Nucleus accumbens (tissue), 56 donors: ENCODE measurements at regions not wholly inside any gene's neighbourhood (a gene's known extent, or its start where the extent isn't known, plus 50 kb on each side); places are given as distances from the start of the nearest gene placed in this dataset.
"Not testable (repeated sequence)": the region's sequence is repeated elsewhere in the genome, so short reads cannot be mapped to it uniquely, and the experiment has no call there.

Source experiments
- DNase-seq, 56 donors: peaks; one replicate each; lab custom pipeline; 2025; lab: John Stamatoyannopoulos, UW

DNA sequence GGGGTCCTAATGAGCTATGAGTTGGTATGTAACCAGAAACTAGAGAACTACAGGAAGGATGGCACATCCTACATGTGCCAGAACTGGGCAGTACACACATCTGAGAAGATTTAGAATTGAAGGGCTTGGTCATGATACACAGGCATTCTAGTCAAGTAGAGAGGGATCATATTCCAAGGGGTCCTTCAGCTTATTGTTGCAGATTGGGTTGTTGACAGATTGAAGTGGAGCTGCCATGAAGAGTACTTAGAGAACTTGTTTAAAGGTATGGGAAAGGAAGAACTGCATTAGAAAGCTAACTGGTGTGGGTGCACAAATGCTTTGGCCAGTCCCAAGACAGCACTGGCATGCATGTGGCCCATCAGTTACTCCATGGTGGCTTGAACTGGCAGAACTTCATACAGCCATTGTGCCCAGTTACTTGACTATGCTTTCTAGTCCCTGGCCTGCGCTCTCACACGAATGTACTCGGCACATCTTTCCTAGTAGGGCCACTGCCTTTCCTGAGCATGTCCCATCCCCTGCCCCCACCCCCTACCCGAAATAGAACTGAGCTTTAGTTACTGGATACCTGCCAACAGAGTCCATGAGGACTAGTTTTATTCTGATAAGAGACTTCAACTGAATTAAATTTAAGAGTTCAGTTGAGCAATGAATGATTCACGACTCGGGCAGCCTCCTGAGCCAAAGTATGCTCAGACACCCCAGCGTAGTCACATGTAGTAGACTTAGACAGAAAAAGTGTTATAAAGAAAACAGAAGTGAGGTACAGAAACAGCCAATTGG, 64.0 kb downstream of the CCNG2 start:
- DNase-seq, result no peak

GRCh38 chr4:77225022-77225421, 68.0 kb downstream of the CCNG2 start:
- no peak for DNase-seq

DNA sequence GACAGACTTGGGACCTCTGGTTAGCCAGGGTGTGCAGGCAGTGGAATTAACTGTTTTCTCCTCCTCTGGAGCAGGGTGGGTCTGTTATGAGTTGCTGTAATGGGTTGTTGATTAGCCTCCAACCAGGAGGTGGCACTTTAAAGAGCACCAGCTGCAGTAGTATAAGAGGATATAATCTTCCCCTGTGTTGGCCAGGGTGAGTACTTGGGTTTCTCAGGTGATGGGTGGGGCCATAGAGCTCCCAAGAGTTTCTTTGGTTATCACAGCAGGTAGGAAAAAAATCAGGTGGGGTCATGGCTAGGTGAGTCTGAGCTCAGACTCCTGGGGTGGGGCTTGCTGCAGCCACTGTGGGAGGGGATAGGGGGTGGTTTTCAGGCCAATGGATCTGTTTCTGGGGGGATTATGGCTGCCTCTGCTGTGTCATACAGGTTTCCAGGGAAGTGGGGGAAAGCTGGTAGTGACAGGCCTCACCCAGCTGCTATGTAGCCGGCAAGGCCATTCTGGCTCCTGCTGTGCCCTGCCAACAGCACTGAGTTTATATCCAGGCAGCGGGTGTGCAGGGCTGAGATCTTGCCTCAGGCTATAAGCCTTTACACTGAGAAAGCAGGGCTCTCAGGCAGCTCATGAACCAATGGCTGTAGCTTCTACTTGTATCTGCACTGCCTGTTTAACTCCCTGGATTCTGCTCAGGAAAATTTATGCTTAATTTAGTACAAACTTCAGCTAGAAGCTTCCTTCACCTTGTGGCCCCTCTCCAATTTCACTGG, 70.1 kb downstream of the CCNG2 start:
- DNase-seq, result no peak

GRCh38 chr4:77229433-77229832, 72.4 kb downstream of the CCNG2 start:
- no peak for DNase-seq

DNA sequence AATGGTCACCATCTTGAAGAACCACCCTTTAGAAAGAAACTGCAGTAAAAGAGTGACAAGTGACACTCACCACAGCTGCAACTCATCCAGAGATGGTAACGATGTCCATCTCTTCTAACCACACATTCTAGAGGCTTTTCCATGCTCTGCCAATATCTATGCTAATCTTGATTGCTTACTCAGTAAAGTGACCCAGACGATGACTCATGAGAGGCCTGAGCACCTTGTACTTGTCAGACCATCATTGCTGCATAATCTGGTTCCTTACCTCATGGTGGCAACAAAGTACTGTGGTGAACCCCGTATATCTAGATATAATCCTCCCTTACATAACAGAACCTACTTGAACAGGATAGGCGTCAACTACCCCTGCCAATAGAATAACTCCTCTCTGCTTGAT, 75.6 kb downstream of the CCNG2 start:
- DNase-seq, result no peak

DNA sequence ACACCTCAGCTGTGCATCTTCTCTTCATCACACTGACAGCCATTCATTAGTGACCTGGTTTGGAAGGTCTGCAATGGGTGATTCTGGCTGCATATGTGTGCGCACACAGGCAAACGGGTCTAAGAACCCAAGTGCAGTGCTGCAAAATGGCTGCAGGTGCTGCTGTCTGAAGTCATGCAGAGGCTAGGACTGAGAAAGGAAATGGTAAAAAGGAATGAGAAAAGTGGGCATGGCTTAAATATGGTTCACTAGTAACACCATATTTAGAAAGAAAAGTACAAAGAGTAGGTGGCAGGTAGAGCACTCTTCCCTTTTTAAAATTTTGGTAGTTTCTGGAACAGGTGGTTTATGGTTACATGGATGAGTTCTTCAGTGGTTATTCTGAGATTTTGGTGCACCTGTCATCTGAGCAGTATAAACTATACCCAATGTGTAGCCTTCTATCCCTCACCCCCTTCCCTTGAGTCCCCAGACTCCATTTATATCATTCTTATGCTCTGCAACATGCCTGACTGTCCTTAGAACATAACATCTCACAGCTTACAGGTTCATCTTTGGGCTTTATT, 78.4 kb downstream of the CCNG2 start:
- DNase-seq, result no peak

DNA sequence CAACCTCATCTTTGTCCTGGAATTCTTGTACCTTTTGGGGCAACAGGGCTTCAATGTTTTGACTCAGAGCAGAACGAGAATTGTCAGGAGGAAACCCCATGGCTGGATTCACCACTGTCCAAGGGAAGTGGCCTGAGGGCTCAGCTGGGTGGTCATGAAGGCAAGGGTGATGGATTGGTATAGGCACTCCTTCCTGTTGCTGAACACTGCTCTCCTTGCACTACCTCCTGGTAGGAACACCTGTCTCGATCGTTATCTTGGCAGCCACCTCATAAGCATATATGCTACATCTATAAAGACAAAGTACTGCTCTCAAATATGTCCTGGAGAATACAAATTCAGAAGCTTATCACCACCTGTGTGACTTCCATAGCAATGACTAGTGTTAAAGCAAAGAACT, 79.8 kb downstream of the CCNG2 start:
- DNase-seq, result no peak

GRCh38 chr4:77240469-77241066, 83.6 kb downstream of the CCNG2 start:
- peak in 42 of 56 donors; percentile 1 to 51 (median 9) for DNase-seq

GRCh38 chr4:77248805-77249204, 91.8 kb downstream of the CCNG2 start:
- DNase-seq, result no peak

- no peak for DNase-seq
Observed at GRCh38 chr4:77251751-77252150, 94.7 kb downstream of the CCNG2 start.

DNA sequence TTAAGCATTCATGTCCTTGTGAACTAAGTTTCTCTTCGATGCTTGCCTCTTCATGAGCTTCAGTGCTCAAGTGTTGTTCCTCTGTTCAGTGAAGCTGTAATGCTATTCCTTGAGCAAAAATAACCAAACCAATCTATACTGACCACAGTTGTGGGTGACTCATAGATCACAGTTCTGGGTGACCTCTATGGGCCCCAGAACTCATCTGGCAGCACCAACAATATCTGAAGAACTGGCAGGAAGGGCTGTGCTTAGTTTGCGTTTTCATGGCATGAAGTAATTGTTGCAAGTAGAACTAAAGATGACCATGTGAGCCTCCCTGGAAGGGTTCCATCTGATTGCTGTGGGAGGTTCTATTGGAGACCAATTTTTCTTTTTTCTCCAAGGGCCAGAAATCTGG, 106.2 kb downstream of the CCNG2 start:
- no peak for DNase-seq

DNA sequence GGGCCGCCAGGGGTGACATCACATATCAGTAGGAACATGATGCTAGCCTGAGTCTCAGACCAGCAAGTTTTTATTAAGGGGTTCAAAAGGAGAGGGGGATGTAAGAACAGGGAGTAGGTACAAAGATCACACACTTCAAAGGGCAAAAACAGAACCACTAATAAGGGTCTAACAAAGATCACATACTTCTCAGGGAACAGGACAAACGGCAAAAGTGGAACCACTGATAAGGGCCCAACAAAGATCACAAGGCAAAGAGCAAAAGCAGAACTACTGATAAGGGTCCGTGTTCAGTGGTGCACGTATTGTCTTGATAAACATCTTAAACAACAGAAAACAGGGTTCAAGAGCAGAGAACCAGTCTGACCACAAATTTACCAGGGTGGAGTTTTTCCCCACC, 107.0 kb downstream of the CCNG2 start:
- not testable (repeated sequence) for DNase-seq

- no peak for DNase-seq
Observed at GRCh38 chr4:77264826-77265225, 107.8 kb downstream of the CCNG2 start.

GRCh38 chr4:77268108-77268507, 111.1 kb downstream of the CCNG2 start:
- DNase-seq, result no peak

- no peak for DNase-seq
Observed at GRCh38 chr4:77269505-77269904, 112.5 kb downstream of the CCNG2 start.

DNA sequence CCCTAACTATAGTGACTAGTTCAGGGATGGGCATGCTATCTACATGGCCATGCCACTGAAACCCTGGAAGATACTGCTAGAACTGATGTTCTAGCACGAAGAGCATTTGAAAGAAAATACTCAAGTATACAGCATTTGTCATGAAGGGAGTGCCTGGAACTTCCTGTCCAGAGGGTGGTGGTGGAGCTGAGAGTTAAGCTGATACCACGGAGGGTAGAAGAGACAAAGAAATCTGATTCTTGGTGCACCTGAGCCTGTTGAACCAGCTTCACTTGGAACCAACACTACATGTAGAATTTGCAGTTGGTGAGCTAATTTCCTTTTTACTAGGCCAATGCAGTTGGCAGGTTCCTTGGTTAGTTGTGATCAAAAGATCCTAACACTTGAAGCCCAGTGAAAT, 116.4 kb downstream of the CCNG2 start:
- no peak for DNase-seq

GRCh38 chr4:77279114-77279513, 122.1 kb downstream of the CCNG2 start:
- DNase-seq, result not testable (repeated sequence)

DNA sequence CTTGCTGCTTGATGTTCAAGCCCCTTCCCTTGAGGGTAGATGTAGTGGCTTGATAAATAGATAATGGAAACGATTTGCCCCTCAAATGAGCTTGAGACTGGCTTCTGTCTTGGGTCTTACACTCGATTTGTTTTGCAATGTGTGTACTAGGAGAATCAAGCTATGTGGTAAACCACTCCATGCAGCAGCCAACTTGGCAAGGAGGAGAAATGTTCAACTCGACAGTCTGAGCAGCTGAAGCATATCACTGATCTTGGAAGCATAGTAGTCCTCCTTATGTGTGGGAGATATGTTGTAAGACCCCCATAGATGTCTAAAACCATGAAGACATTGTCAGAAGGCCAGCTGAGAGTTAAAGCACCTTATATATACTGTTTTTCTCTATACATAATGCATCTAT, 125.3 kb downstream of the CCNG2 start:
- no peak for DNase-seq

- no peak for DNase-seq
Observed at GRCh38 chr4:77284036-77284435, 127.0 kb downstream of the CCNG2 start.

- DNase-seq, result no peak
Observed at GRCh38 chr4:77286906-77287305, 129.9 kb downstream of the CCNG2 start.

GRCh38 chr4:77293426-77293825, 136.4 kb downstream of the CCNG2 start:
- no peak for DNase-seq
